ENCODE measurements at regions not wholly inside any gene's neighbourhood (a gene's known extent, or its start where the extent isn't known, plus 50 kb on each side); places are given as distances from the start of the nearest gene placed in this dataset.

DNA sequence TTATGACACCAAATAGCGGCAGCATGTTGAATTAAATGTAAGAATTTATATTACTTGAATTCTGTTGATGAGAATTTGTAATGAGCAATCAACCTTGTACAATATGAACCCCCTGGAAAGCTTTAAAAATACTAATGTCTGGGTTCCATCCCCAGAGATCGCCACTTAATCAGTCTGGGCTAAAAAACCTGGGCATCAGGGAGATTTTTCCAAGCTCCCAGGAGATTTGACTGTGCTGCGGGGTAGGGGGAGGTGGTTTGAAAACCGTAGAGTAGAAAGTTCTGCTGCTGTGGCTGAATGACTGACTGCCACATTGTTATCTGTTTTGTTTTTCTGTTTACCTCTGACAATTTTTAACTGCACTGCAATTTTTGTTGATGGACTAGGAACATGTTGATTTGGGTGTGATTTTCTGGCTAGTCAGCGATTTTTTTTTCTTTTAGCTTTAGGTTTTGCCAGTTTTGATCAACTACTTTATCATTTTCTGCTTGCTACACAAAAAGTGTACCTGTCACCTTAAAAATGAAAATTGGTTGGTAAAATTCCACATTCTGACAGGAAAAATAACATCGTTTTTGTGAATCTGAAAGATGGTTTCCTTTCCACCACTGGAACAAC, 79.3 kb downstream of the PCTP start:
- no peak for DNase-seq (ENCODE audit: low read depth in 2 of 3, low spot score in 2 of 3)

DNA sequence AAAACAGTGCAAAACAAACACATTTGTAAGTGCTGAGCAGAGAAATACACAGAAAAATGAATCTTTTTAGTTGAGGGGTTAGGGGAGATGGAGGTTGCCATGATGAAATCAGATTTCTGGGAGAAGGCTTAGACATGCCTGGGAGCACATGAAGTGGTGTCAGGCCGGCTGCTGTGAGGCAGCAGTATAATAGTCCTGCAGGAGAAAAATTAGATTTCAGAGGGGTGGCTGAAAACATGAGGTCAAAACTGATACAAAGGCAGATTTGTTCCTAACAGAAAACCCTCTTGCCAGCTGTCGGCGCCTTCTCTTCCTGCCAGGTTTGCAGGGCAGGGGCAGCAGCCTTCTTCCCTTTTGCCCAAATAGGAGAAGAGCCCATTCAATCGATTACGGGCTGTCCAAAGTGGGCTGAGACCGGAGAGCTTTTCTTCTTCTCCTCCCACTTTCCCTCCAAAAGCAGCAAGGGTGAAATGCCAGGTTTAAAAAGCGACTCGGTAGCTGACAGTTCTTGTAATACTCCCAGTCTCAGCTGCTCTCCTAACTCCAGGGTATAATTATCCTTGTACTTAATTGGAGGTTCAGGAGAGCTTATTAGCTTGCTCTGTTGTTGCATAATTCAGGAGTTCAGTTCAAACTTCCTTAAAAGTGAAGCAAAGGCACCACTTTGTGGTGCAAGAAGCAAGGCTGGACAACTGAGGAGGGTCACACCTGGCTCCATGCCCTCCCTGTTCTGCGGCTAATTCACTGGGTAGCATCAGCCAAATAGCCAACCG, 80.0 kb downstream of the PCTP start:
- DNase-seq (ENCODE audit: low read depth in 2 of 3, low spot score in 2 of 3), result no peak

DNA sequence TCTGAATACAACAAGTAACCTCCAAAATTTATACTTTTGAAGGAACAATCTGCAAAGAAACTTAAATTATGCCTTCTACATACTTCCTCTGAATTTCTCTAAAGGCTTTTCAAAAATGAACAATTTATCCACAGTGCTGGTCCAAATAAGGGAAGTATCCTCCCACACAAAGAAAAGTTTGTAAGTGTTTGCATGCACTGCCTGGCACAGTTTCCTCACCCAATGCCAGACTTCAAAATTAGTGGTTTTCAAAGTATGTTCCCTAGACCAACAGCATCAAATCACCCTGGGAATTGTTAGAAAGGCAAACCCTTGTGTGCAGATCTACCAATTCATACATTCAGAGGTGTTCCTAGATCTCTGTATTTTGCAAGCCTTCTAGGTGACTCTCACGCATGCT, 82.5 kb downstream of the PCTP start:
- DNase-seq (ENCODE audit: low read depth in 2 of 3, low spot score in 2 of 3), result no peak

DNA sequence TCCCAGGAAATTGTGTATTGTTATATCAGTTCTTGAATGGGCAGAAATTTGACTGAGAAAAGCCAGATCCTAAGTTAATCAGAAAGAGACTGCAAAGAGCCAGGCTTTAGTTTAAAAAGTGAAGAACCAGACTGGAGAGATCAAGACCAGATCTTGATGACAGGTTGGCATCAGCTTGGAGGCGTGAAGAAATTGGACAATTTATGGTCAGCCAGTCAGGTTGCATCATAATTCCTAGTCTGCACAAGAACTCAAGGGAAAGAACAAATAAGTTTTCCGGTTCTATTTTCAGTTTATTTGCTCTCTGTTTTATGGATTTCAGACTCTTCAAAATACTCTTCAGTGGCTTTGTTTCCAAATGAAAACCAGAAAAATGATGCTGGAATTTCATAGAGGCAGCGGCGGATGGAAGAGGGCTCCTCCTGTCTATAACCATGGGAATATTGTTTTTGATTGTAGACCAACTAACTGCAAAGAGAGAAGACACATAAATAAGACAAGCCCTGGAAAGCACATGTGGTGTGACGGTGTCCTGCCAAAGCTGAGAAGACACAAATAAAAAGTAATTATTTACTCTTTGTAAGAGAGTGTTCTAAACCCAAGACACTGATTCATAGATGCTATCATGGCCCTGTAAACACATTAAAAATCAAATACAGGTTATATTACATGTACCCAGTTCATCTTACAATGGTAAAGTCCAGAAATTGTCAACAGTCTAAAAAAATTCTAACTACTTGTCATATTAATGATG, 91.7 kb downstream of the PCTP start:
- DNase-seq (ENCODE audit: low read depth in 2 of 3, low spot score in 2 of 3), result no peak

DNA sequence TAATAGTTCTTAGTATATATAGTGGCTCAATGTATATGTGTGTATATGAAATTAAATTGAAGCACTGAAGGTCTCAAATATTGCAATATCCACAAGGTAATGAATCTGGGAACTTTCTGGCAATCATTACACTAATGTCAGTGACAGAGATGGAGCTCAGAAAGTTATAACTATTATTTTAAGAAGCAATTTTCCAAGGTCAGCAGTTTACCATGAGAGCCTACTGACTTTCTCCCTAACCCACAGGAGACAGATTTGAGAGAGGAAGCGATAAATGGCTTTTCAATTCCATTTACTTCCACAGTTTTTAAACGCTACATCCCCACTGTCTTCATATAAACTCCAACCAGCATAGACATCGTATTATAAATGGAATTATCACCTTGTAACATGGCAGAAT, 92.9 kb downstream of the PCTP start:
- no peak for DNase-seq (ENCODE audit: low read depth in 2 of 3, low spot score in 2 of 3)

DNA sequence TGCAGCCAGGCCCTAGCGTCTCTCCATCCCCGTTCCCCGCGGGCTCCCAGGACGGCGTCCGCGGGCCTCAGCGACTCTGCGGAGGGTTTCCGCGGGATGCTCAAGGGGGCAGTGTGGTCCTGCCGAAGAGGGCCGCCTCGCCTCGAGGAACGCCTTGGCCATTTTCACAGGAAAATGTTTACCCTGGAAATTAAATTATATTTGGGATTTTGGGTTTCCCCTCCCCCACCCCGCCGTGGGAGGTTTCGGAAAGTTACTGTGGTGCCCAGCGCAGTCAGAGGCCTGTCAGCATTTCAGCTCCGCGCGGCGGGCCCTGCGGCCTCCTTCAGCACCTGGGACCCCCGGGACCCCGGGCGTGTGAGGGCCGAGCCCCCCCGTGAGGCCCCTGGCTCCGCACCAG, 94.5 kb downstream of the PCTP start:
- DNase-seq (ENCODE audit: low read depth in 2 of 3, low spot score in 2 of 3), result peak in 2 of 3 donors; percentile 31 to 42

DNA sequence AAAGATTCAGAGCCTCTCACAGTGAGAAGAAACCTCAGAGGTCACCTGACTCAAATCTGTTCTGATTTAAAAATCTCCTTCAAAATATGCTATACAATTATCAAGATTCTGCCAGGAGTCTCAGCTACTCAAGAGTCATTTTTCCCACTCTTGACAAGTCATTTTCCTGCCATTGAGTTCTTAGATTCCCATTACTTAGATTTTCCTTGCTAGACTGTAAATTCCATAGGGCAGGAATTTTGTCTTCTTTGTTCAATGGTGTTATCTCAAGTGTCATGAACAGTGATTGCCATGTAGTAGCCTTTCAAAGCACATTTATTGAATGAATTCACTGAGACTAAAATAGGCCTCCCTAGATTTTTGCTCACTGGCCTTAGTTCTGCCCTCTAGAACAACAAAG, 95.9 kb downstream of the PCTP start:
- DNase-seq (ENCODE audit: low read depth in 2 of 3, low spot score in 2 of 3), result no peak

DNA sequence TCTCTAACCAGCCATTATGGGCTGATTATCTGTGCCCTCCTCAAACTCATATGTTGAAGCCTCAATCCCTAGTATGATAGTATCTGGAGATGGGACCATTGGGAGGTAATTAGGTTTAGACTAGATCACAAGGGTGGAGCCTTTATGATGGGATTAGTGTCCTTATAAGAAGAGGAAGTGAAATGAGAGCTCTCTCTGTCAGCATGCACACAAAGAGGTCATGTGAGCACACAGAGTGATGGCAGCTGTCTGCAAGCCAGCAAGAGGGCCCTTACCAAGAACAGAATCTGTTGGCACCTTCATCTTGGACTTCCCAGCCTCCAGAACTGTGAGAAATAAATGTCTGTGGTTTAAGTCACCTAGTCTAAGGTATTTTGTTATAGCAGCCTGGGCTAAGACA, 101.9 kb downstream of the PCTP start:
- DNase-seq (ENCODE audit: low read depth in 2 of 3, low spot score in 2 of 3), result no peak

DNA sequence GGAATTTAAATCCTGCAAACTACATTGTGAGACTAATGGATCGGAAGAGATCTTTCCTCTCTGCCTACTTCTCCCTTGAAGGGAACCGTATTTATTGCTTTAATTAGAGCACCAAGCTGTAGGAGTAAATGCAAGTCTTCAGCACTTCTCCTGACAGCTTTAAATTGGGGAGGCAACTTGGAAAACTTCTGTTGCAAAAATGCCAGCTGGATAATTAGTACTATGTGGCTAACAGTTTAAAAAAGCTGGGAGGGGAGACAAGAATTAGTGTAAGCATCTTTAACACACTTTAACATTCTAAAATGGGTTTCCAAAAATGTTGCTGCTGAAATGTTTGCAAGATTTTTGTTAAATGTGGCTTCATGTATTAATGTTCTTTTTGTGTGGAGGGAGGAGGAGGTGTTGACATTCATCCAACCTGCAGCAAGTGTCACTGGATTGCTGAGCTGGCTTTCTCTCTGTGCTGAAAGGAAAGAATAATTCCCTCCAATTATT, 108.5 kb downstream of the PCTP start:
- no peak for DNase-seq (ENCODE audit: low read depth in 2 of 3, low spot score in 2 of 3)

DNA sequence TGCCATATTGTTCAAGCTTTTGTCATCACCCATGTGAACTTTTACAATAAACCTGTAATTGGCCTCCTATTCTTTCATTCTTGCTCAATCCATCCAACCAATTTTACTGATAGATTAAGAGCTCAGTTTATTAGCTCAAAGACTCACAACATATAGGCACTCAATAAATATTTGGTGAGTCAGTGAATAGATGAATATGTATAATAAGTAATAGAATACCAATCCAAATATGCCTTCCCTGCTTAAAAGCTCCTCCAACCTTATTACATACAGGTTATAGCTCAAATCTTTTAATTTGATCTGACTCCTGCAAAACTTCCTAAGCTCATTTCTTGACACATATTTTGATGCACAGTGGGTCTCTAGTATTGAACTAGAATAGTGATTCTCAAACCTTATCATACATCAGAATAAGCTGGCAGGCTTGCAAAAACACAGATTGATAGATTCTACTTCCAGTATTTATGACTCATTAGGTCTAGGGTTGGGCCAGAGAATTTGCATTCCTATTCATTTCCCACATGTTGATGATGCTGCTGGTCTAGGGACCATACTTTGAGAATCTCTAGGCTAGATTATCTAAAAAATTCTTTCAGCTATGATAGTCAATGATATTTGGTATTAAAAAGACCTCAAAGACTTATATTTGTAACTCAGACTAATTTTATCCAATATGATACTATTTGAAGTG, 114.4 kb downstream of the PCTP start:
- DNase-seq (ENCODE audit: low read depth in 2 of 3, low spot score in 2 of 3), result no peak

DNA sequence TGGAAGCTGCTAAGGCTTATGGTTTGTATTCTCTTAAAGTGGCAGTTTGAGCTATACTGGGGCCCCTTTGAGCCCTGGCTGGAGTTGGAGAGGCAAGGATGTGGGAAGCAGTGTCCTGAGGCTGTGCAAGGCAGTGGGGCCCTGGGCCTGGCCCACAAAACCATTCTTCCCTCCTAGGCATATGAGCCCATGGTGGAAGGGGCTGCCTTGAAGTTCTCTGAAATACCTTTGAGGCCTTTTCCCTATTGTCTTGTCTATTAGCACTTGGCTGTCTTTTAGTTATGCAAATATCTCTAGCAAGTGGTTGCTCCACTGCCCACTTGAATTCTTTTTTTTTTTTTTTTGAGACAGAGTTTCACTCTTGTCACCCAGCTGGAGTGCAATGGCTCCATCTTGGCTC, 119.2 kb downstream of the PCTP start:
- DNase-seq (ENCODE audit: low read depth in 2 of 3, low spot score in 2 of 3), result no peak

DNA sequence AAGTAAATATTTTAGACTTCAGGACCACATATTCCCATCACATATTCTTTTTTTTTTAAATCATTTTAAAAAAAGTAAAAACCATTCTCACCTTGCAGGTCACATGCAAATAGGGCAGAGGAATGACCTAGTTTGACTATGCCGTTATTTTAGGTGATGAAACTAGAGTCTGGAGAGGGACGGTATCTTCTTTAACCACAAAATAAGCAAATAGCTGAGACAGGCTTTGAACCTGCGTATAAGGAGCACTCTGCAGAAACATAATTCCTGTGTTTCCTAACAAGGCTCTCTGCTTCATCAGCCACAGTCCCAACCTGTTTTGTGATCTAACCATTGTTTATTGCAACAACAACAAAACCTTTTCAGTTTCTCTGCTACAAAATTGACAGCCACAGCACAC, 121.5 kb downstream of the PCTP start:
- no peak for DNase-seq (ENCODE audit: low read depth in 2 of 3, low spot score in 2 of 3)

DNA sequence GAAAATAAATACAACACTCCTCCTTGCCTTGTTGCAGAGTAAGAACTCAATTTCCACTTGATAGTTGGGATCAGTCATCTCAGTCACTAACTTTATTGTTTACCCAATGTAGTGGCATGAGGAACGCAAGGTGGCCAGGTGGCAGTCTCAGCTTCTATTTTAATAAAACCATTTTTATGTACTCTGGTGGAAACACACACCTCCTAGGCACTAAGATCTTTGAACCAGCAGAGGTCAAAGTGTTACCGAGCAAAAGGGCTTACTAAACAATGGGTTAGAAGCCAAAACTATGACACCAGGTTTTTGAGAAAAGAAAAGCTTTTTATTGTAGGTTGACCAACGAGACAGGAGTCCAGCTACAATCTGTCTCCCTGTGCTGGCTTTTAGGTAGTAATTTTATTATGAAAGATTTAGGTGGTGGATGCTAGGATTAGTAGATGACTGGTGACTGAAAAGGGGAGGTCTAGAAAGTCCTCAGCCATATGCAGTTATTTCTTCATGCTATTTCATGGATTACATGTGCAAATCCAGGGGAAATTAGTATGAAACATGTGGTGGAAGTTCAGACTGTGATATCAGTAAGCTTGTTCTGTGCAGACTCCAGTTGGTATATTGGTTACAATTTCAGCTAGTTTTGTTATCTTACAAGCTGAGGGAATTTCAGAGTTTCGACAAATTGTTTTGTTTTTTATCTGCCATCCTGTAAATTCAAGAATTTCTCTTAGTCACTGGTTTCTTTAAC, 122.3 kb downstream of the PCTP start:
- DNase-seq (ENCODE audit: low read depth in 2 of 3, low spot score in 2 of 3), result no peak

DNA sequence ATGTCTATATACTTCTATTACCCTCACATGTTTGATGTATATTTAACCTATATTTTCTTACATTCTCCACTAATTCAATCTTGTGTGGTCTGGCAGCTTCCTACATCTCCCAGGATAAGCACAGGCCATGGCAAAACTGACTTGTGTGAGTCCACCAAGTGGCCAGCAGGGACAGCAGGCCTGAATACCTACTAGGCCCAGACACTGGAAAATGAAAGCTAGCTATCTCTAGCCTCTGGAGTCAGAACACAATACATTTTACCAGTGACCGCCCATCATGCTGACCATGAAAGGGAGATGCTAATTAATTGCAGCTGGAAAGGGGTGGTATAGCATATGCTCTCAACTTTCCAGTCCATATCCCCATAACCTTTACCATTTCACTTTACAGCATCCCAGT, 132.3 kb downstream of the PCTP start:
- no peak for DNase-seq (ENCODE audit: low read depth in 2 of 3, low spot score in 2 of 3)

DNA sequence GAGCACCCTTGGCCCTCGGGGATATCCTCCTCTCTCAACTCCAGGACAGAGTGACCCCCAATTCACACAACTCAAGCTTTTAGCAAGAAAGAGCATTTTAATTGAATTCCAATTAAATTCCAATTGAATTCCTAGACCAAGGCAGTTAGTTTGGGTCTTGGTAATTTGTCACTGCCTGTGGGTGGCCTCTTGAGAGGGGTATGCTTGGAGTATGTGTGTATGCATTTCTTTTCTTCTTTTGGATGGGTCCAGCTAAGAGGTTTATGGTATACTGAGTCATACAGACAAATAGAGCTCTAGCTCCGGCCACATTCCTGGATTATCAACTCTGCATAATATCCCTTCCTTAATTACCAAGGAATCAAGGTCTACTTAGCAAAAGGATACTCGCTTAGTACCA, 136.7 kb downstream of the PCTP start:
- no peak for DNase-seq (ENCODE audit: low read depth in 2 of 3, low spot score in 2 of 3)

DNA sequence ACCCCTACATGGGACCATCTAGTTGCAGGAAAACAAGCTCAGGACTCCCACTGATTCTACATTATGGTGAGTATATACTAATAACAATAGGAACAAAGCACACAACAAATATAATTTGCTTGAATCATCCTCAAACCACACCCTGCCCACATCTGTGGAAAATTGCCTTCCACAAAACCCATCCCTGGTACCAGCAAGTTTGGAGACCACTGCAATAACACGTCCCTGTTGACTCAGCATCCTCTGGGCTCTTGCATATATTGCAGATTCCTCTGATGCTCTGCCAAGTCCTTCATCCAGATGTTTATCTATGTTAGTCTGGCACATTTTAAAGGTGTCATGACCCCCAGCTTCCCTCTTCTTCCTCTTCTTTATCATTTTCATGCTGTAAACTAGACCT, 138.4 kb downstream of the PCTP start:
- DNase-seq (ENCODE audit: low read depth in 2 of 3, low spot score in 2 of 3), result no peak

DNA sequence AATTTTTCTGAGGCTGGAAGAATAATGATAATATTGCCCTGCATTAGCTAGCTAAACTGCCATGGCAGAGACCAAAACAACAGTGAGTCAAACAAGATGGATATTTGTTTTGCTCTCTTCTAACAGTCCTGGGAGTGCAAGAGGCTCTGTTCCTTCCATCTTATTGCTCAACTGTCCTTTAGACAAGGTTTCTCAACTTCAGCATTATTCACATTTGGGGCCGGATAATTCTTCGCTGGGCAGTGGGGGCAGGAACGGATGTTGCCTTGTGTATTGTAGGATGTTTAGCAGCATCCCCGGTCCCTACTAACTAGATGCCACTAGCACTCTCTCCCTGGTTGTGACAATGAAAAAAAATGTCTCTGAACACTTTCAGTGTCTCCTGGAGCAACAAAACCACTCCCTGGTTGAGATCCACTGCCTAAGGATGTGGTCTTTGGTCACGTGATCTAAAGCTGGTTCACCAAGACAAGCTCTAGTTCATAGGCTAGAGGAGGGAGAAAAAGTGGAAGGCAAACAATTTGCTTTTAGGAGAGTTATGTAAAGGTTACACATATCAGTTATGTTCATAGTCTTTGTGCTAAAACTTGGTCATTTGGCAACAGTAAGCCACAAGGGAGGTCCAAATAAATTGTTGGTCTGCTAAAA, 144.4 kb downstream of the PCTP start:
- peak in 2 of 3 donors; percentile 17 to 65 for DNase-seq (ENCODE audit: low read depth in 2 of 3, low spot score in 2 of 3)

DNA sequence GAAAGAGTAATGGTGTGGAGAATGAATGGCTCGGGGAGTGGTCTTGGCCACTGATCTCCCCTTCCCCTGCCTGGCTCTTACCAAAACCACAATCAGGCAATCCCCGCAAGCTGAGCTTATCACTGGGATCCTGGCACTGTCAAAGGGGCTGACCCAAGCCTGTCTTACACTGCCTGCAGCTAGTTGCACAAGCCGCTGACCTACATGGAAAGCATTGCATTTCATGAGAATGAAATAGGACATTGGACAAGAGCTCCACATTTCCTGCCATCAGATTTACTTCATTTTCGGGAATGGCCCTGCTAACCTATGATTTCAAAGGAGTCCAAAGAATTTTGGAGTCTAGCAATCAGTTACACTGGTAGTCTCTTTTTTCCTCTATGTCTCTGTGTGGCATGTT, 146.4 kb downstream of the PCTP start:
- DNase-seq (ENCODE audit: low read depth in 2 of 3, low spot score in 2 of 3), result no peak

DNA sequence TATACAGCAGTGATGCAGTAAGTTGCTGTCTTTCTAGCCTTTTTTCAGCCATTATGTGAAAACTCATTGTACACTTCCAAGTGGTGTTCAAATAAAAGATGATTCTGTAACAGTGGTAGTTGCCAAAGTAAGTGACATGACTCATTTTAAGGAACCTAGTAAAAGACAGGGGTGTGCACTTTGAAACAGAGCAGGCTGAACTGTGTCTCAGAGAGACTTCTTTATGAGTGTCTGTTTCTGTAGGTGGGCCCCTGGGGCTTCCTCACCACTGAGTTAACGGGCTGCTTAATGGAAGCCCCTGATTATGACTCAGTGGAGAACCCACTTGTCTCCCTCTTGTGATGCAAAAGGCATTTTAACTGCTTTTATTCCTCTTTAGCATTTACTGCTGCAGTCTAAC, 147.3 kb downstream of the PCTP start:
- DNase-seq (ENCODE audit: low read depth in 2 of 3, low spot score in 2 of 3), result no peak

DNA sequence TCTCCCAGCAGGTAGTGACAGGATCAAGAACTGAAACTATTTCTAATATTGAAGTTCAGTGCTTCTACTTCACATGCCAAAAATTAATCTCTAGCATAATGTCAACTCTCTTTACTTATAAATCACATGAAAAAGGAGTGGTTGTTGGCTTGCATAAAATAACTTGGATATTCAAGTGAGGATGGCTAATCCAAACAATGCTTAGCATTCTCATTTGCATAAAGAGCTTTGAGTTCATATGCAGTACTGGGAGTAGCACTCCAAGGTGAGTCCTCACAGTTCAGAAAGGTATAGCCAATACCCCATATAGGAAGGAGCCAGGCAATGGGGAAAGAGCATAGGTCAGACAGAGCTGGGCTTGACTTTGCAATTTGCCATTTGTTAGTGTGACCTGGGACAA, 149.3 kb downstream of the PCTP start:
- DNase-seq (ENCODE audit: low read depth in 2 of 3, low spot score in 2 of 3), result no peak

Measured in hematopoietic multipotent progenitor cell (in vitro differentiated cells).